Activated T-cell treated with anti-CD3 and anti-CD28 coated beads, Interleukin-2, amount 50 U/mL, for 72 hours (primary cell): ENCODE measurements at regions not wholly inside any gene's neighbourhood (a gene's known extent, or its start where the extent isn't known, plus 50 kb on each side); places are given as distances from the start of the nearest gene placed in this dataset.

Source experiments
- ATAC-seq, 2 donors: fragments of 150-1000 bp; cut with Tn5 transposase; replicated peaks in 1 of 2; 2 replicates each; pipeline ENCODE4 v1.10.0; 2021; ENCODE audit warnings: moderate library complexity in 2 of 2, mild to moderate bottlenecking in 1 of 2
- DNase-seq, 2 donors: peaks; one replicate each; pipeline ENCODE4 v3.0.0; 2021 to 2022; ENCODE audit warnings: mixed read lengths in 1 of 2
- H3K27ac Mint-ChIP-seq: one replicate; pipeline ENCODE4 v1.8.0; 2022; ENCODE audit warnings: mild to moderate bottlenecking, moderate library complexity, mixed read lengths
- H3K27me3 Mint-ChIP-seq: one replicate; pipeline ENCODE4 v1.8.0; 2022; ENCODE audit warnings: low read depth, mixed read lengths
- H3K36me3 Mint-ChIP-seq, 2 donors: one replicate each; pipeline ENCODE4 v1.8.0; 2022; ENCODE audit warnings: mixed read lengths in 2 of 2, mild to moderate bottlenecking in 1 of 2; ENCODE audit not compliant: insufficient read depth in 2 of 2
- H3K4me1 Mint-ChIP-seq: one replicate; pipeline ENCODE4 v1.8.0; 2022; ENCODE audit warnings: low read depth, mixed read lengths
- H3K4me3 Mint-ChIP-seq, 2 donors: one replicate each; pipeline ENCODE4 v1.8.0; 2022; ENCODE audit warnings: mild to moderate bottlenecking in 2 of 2, mixed read lengths in 2 of 2, moderate library complexity in 2 of 2
- H3K9me3 Mint-ChIP-seq, 2 donors: one replicate each; pipeline ENCODE4 v1.8.0; 2022; ENCODE audit warnings: mixed read lengths in 2 of 2

DNA sequence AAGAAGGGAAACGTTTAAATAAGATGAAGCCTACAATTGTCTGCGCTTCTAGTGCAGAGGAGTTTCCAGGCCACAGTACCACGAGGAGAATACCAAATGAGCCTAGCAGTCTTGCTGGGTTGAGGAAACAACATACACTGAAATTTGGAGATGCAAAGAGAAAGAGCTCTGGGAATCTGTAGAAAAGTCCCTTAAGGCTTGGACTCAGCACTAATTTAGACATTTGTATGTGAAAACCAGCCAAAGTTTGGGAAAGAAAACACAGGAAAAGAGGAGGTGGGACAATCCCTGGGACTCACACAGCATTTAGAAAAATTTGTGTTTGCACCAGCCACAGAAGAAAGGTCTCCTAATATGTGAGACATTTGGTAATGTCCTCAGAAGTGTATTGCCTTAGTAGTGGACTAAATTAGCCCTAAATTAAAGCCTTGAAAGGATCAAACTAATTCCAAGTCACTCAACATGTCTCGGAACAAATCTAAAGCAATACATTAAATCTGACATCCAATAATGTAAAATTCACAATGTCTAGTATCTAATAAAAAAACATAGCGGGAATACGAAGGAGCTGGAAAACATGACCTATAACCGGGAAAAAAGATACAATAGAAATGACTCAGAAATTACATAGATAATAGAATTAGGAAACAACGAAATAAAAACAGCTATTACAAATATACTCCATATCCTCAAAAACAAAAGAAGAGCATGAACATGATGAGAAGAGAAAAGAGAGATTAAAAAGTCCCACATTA lies 187.1 kb upstream of the NAMPT start:
- H3K9me3 Mint-ChIP-seq = no peaks in the 10 kb centered on the region
- H3K27me3 Mint-ChIP-seq = peaks cover 53% of the 10 kb centered on the region
- DNase-seq = no peak
- no peak for ATAC-seq
- no peak overlapping the region for H3K27ac Mint-ChIP-seq
- H3K4me1 Mint-ChIP-seq = peaks cover 12% of the 10 kb centered on the region
- peaks cover 2 to 4% of the 10 kb centered on the region in 2 donors for H3K36me3 Mint-ChIP-seq
- H3K4me3 Mint-ChIP-seq = no peak overlapping the region

DNA sequence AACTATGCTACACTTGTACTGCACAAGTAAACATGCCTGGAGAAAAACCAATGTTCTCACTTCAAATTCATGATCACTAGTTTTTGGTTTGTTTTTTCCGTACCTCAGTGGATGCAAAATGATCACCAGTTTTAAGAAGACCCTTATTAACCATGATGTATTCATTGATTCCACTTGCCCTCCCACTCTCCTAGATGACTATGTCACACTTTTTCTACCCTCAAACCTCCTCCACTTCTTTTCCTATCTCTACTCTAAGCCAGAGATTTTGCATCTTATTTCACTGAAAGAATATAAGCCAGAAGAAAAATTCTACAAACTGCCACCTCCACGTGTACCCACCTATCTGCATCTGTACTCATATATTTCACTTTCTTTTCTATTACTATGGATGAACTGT lies 186.2 kb upstream of the NAMPT start:
- Mint-ChIP-seq H3K27me3 (peaks cover 53% of the 10 kb centered on the region), H3K36me3 (peaks cover 2 to 6% of the 10 kb centered on the region in 2 donors), H3K27ac (no peak overlapping the region), H3K9me3 (no peaks in the 10 kb centered on the region), H3K4me3 (no peak overlapping the region), H3K4me1 (peaks cover 12% of the 10 kb centered on the region)
- no peak for ATAC-seq
- no peak for DNase-seq

DNA sequence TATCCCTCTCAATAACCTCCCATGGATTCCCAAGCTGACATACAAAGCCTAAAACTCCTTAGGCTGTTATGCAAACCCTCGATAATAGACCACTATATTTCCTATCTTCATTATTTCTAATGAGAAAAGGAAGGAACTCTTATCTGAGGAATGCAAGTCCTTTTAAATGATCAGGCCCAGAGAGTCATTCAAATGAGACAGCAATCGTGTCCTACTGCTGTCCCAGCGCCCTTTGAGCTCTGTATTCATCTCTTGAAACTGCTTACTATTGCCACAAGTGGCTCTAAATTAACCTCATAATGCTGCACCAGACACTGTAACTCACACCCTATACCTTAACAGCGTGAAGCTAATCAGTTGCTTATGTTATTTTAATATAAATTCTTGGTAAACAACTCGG lies 182.1 kb upstream of the NAMPT start:
- Mint-ChIP-seq H3K36me3 (peaks cover 2 to 6% of the 10 kb centered on the region in 2 donors), H3K4me1 (peaks cover 44% of the 10 kb centered on the region), H3K27ac (no peak overlapping the region), H3K4me3 (no peak overlapping the region), H3K9me3 (no peaks in the 10 kb centered on the region), H3K27me3 (peaks cover 22% of the 10 kb centered on the region)
- ATAC-seq = no peak
- no peak for DNase-seq

DNA sequence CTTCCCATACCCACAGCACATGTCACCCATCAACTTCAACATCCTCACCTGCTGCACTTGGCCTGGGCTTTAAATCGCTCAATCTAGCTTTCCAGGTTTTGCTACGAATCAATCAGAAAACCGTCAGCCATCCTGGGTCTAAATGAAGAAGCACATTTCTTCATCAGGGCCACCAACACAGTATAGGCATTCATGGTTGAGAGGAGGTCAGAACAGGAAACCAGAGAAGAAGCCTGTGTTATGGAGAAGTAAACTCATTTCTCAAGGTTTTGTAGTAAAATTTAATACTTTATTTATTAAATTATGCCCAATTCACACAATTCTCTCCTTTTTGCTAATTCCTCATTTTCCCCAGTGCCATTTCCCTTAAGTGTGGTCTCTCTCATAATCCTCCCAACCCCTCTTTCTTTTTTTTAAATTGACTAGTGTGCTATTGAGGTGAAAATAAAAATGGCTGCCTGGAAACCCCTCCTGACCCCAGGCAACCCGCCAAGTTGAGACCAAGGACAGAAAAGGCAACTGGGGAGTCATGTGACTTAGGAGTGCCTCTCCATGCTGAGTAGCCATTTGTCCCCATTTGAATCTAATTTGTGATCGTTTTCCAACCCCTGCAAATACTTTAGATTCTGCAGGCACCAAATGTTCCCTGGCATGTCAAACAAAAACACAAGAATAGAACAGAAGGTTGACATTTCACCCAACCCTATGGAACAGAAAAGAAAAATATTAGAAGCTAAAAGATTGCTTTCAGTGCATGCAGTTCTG lies 181.1 kb upstream of the NAMPT start:
- peaks cover 15% of the 10 kb centered on the region for H3K27me3 Mint-ChIP-seq
- H3K9me3 Mint-ChIP-seq = peaks cover 0 to 4% of the 10 kb centered on the region in 2 donors
- no peak for ATAC-seq

DNA sequence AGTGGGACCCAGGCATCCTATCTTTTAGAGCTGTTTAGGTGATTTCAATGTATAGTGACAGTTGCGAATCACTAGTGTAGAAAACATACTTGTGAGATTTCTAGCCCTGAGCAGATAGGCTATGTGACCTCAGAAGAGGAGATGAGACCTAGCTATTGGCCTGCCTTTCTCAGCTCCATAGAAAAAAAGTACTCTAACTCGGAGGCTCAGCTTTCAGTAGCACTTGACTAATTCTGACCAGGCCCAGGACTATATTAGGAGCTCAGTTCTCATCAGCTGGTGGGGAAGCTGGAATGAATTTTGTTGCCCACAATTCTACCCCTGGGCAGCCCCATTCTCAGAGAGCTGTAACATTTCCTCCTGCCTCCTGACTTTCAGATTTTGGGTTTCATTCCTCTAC lies 179.9 kb upstream of the NAMPT start:
- no peak for DNase-seq
- peaks cover 14% of the 10 kb centered on the region for H3K27me3 Mint-ChIP-seq
- peaks cover 43% of the 10 kb centered on the region for H3K4me1 Mint-ChIP-seq
- H3K27ac Mint-ChIP-seq = no peak overlapping the region
- no peak overlapping the region for H3K4me3 Mint-ChIP-seq
- ATAC-seq = no peak
- peaks cover 7 to 8% of the 10 kb centered on the region in 2 donors for H3K36me3 Mint-ChIP-seq
- peaks cover 2 to 4% of the 10 kb centered on the region in 2 donors for H3K9me3 Mint-ChIP-seq

More for the DNA sequence above, 181.1 kb upstream of the NAMPT start:
- no peak for DNase-seq
- Mint-ChIP-seq H3K27ac (no peak overlapping the region), H3K4me3 (no peak overlapping the region), H3K36me3 (peaks cover 2 to 6% of the 10 kb centered on the region in 2 donors), H3K4me1 (peaks cover 40% of the 10 kb centered on the region)

DNA sequence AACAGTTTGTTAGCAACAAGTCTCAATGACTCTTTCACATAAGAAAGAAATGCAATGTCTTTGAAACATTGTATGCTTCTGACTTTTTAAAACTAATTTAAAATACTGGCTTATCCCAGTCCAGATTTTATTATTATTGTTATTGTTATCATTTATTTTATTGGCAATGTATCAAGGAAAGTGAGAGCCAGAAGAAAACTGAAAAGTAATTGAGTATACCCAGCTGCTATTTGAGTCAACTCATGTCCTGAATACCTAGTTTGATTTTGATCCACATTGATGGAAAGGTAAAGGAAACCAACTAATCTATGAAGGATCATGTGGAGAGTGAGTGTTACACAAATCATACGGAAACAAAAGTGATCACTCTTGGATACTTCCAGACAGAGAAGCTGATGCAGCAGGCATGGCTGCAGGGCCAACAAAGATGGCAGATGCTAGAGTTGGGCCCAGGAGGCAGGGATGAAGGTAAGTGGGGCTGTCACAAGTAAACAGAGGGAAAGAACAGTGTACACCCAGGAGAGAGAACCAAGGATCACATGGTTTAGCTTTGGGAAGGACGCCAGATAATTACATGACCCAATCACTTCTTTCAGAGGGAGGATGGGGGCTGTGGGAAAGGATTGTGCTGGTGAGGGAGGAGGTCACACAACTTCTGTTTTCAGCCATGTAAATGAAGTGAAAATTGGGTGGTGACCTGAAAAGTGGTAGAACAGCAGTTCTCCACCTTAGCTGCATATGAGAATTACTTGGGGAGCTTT lies 179.2 kb upstream of the NAMPT start:
- H3K36me3 Mint-ChIP-seq = peaks cover 7 to 12% of the 10 kb centered on the region in 2 donors
- no peak for DNase-seq
- H3K4me1 Mint-ChIP-seq = peaks cover 48% of the 10 kb centered on the region
- peak overlapping the region in 1 of 2 donors; percentile 3 for H3K4me3 Mint-ChIP-seq
- peaks cover 2 to 6% of the 10 kb centered on the region in 2 donors for H3K9me3 Mint-ChIP-seq
- H3K27ac Mint-ChIP-seq = no peak overlapping the region
- H3K27me3 Mint-ChIP-seq = peaks cover 10% of the 10 kb centered on the region
- ATAC-seq = no peak

DNA sequence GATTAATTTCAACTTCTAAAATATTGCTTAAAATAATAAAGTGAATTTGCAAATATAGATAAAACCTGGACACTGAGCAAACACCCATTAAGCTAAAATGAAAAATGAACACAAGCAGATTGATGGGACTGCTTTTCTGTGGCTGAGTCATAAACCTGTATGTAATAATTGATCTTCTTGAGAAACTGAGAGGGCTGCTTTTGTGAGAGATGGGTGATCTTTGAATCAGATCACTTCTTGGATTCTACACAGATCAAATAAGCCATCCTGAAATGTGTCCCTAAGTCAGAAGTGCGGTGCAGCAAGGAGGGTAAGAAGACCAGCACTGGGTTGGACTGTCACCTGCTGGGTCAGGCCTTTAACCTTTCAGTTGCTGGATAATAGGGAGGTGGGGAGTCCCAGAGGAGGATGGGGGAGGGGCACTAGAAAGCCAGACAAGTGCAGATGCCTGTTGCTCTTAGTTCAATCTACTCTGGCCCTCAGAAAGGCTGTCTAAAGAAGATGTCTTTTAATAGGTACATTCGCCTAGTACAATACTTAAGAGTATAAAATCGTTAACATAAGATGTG lies 178.2 kb upstream of the NAMPT start:
- H3K4me3 Mint-ChIP-seq = peak overlapping the region; percentile 16 to 73
- peaks cover 9 to 21% of the 10 kb centered on the region in 2 donors for H3K36me3 Mint-ChIP-seq
- peak overlapping the region; percentile 1 for H3K27ac Mint-ChIP-seq
- ATAC-seq = peak; percentile 67 to 79
- peaks cover 6% of the 10 kb centered on the region for H3K27me3 Mint-ChIP-seq
- H3K9me3 Mint-ChIP-seq = peaks cover 7 to 13% of the 10 kb centered on the region in 2 donors
- H3K4me1 Mint-ChIP-seq = peaks cover 48% of the 10 kb centered on the region
- peak in 1 of 2 donors; percentile 10 for DNase-seq

DNA sequence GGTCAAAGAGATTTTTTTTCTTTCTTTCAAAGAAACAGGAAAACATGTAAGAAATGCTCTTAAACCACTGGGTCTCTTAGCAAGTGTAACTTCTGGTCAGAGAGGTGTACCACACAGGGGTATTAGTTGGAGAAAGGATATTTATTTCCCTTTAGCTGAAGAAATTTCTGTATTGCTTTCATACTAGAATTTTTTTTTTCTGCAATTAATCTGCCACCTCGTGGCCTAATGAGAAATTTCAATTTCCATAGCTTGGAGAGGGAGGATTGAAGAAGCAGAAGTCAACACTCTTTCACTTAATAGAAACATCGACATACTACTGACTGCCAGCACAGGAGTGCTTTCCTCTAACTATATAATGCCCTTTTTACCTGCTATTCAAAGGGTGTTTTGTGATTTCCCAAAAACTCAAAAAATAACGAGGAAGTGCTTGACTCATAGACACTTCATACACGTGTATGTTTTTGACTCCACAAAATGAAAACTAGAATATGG lies 177.6 kb upstream of the NAMPT start:
- peak in 1 of 2 donors; percentile 40 for DNase-seq
- peaks cover 48% of the 10 kb centered on the region for H3K4me1 Mint-ChIP-seq
- ATAC-seq = peak; percentile 58 to 63
- peaks cover 10 to 23% of the 10 kb centered on the region in 2 donors for H3K36me3 Mint-ChIP-seq
- peaks cover 6% of the 10 kb centered on the region for H3K27me3 Mint-ChIP-seq
- peak overlapping the region; percentile 63 to 73 for H3K4me3 Mint-ChIP-seq
- H3K9me3 Mint-ChIP-seq = peaks cover 7 to 14% of the 10 kb centered on the region in 2 donors
- H3K27ac Mint-ChIP-seq = peak overlapping the region; percentile 34

DNA sequence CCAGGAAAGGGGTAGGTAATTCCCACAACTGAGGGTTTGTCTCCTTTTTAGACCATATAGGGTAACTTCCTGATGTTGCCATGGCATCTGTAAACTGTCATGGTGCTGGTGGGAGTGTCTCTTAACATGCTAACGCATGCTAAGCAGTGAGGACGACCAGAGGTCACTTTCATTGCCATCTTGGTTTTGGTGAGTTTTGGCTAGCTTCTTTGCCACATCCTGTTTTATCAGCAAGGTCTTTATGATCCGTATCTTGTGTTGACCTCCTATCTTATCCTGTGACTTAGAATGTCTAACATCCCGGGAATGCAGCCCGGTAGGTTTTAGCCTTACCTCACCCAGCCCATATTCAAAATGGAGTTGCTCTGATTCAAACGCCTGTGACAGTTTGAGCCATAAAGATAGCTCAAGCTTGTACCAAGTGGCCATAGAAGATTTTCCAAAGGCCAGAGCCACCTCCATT lies 176.0 kb upstream of the NAMPT start:
- peaks cover 8 to 24% of the 10 kb centered on the region in 2 donors for H3K36me3 Mint-ChIP-seq
- H3K4me3 Mint-ChIP-seq = no peak overlapping the region
- H3K9me3 Mint-ChIP-seq = peaks cover 9 to 14% of the 10 kb centered on the region in 2 donors
- no peak overlapping the region for H3K27ac Mint-ChIP-seq
- H3K27me3 Mint-ChIP-seq = peaks cover 7% of the 10 kb centered on the region
- no peak for DNase-seq
- H3K4me1 Mint-ChIP-seq = peaks cover 48% of the 10 kb centered on the region
- ATAC-seq = no peak

DNA sequence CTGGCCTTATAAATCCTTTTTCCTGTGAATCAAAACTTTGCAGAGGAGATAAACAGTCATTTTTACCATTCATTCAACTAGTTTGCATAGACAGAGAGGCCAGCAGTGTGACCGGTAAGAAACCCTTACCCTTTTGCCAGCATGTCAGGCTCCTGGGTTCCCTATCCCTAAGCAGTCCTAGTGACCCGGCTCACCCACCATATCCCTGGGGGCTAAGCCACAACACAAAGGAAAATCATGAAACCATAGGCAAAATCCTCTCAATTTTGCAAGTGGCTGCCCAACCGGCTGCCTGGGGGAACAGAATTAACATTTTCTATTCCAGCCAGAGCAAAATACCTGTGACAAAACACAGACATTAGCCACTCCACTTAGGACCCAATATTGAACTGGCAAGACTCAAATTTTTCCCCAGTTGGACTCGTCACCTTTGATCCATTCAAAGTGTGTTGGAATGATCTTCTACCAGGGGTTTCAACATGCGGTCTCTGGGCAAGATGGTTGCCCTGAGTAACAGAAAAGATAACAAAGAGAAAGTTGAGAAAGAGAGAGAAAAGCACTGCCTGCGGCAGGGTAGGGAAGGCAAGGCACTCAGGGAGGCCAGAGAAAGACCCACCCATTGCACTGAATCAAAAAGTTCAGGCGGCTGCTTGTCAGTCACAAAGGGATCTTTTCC lies 174.8 kb upstream of the NAMPT start:
- H3K36me3 Mint-ChIP-seq = peaks cover 8 to 27% of the 10 kb centered on the region in 2 donors
- peaks cover 10 to 17% of the 10 kb centered on the region in 2 donors for H3K9me3 Mint-ChIP-seq
- peaks cover 42% of the 10 kb centered on the region for H3K4me1 Mint-ChIP-seq
- peak overlapping the region in 1 of 2 donors; percentile 10 for H3K4me3 Mint-ChIP-seq
- ATAC-seq = no peak
- no peak for DNase-seq
- no peak overlapping the region for H3K27ac Mint-ChIP-seq
- H3K27me3 Mint-ChIP-seq = peaks cover 15% of the 10 kb centered on the region

DNA sequence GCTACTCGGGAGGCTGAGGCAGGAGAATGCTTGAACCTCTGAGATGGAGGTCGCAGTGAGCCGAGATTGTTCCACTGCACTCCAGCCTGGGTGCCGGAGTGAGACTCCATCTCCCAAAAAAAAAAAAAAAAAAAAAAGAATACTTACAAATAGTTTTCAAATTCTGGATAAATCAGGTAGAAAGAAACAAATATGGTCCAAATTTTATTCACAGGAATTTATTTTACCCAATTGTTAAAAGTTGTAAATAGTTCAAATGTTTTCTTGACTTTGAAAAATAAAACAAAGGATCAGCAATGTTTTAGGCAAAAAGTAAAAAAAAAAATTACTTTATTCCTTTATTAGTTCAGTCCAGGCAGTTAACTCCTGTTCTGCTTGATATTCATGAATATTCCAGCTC lies 172.9 kb upstream of the NAMPT start:
- Mint-ChIP-seq H3K36me3 (peaks cover 6 to 36% of the 10 kb centered on the region in 2 donors), H3K4me3 (no peak overlapping the region), H3K27ac (no peak overlapping the region), H3K9me3 (peaks cover 10 to 17% of the 10 kb centered on the region in 2 donors), H3K4me1 (peaks cover 23% of the 10 kb centered on the region), H3K27me3 (peaks cover 15% of the 10 kb centered on the region)
- no peak for DNase-seq
- ATAC-seq = no peak

DNA sequence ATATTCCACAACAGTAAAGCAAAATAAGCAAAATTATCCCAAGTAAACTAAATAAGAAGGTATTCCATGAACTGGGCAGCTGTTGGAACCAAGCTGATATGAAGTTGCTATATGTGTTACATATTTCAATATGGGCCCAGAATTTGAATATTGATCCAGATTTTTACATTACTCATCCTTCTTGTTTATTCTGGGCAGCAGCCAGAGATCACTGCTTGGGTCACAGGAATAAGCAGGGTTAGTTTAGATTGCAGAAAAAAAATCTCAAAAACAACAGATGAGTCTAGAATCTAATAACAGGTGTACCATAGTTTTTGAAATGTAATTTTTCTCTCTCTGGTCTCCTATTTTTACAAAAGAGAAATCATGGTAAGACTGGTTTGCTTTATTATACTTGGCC lies 171.5 kb upstream of the NAMPT start:
- peaks cover 9% of the 10 kb centered on the region for H3K4me1 Mint-ChIP-seq
- no peak overlapping the region for H3K4me3 Mint-ChIP-seq
- DNase-seq (no peak), ATAC-seq (no peak)
- peaks cover 17% of the 10 kb centered on the region for H3K27me3 Mint-ChIP-seq
- H3K9me3 Mint-ChIP-seq = peaks cover 12 to 15% of the 10 kb centered on the region in 2 donors
- H3K27ac Mint-ChIP-seq = no peak overlapping the region
- peaks cover 9 to 47% of the 10 kb centered on the region in 2 donors for H3K36me3 Mint-ChIP-seq
